GM21381 (cell line): ENCODE measurements at regions not wholly inside any gene's neighbourhood (a gene's known extent, or its start where the extent isn't known, plus 50 kb on each side); places are given as distances from the start of the nearest gene placed in this dataset.

ENCODE experiments used
- ATAC-seq: cut with Tn5 transposase; IDR thresholded peaks from one replicate; pipeline ENCODE4 v1.9.1; 2021; ENCODE audit warnings: mild to moderate bottlenecking, moderate library complexity; ENCODE audit not compliant: unreplicated experiment

GRCh38 chr13:40235160-40235796, 431.2 kb downstream of the FOXO1 start:
- no peak for ATAC-seq

- no peak for ATAC-seq
Measured at GRCh38 chr13:40236566-40237168, 429.8 kb downstream of the FOXO1 start.

GRCh38 chr13:40238761-40239160, 427.7 kb downstream of the FOXO1 start:
- ATAC-seq = no peak

- no peak for ATAC-seq
Measured at GRCh38 chr13:40240293-40240692, 426.1 kb downstream of the FOXO1 start.

DNA sequence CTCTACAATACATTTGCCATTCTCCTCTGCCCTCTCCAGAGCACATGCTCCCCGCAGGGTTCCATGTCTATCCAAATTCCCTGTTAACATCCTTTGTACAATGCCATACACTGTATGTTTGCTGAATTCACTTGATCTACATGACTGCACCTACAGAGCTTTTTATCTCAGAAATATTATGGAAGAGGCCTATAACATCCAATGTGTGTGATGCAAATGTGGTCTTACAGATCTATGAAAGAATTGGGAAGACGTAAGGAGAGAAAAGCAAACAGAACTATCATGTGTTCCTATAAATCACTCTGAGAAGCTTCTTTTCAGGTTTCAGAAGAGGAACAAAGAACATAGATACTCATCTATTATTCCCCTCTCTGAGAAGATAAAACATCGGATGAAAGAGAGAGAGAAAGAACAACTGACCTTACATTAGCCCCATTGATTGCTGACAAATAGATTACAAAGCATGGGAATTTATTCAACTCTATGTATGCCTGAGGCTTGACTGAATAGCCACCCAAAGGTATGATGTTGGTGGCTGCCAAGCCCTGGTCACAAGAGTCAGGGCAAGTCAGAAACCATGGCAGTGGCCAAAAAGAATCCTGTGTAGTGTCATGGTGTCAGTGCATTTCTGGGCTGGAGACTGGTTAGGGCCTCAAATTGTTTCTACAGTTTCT, 425.2 kb downstream of the FOXO1 start:
- ATAC-seq = no peak

- ATAC-seq = no peak
Measured at GRCh38 chr13:40243047-40243446, 423.4 kb downstream of the FOXO1 start.

DNA sequence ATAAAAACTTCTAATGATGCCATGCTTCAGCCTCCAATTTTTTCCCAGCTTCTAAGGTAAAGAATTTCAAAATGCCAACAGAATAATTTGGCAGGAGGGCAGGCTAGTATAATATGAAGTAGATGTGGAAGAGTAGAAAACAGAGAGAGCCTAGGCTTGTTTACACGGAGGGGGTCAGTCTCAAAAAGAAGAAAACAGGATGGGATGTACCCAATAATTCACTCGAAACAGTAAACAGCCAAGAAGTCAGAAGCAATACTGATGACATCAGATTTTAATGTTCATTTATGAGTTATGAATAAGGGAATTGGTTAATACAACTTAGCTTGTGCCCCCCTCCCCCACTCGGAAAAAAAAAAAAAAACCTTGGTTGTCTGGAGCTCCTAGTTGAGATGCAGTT, 422.5 kb downstream of the FOXO1 start:
- no peak for ATAC-seq

- no peak for ATAC-seq
Measured at GRCh38 chr13:40245567-40245966, 420.9 kb downstream of the FOXO1 start.

DNA sequence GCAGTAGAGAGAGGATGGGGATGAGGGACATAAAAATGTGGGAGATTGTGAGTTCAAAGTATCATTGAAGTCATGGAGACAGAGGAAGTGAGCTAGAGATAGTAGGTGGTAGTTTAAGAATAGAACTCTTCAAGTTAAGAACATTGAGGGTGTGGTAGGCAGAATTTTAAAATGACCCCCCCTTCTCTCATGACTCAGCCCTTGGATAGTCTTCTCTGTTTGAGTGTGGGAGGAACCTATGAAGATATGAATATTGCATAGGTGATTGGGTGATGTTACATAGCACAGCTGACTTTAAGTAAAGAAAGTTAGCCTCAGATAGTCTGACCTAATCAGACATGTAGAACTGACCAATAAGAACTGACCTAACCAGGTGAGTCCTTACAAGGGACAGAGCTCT, 418.6 kb downstream of the FOXO1 start:
- ATAC-seq = no peak

GRCh38 chr13:40251343-40252032, 415.0 kb downstream of the FOXO1 start:
- no peak for ATAC-seq

GRCh38 chr13:40252241-40252640, 414.2 kb downstream of the FOXO1 start:
- no peak for ATAC-seq

- ATAC-seq = no peak
Measured at GRCh38 chr13:40252676-40253075, 413.8 kb downstream of the FOXO1 start.

- ATAC-seq = no peak
Measured at GRCh38 chr13:40254394-40254793, 412.0 kb downstream of the FOXO1 start.

- no peak for ATAC-seq
Measured at GRCh38 chr13:40255551-40255950, 410.9 kb downstream of the FOXO1 start.

GRCh38 chr13:40259899-40260298, 406.5 kb downstream of the FOXO1 start:
- no peak for ATAC-seq

DNA sequence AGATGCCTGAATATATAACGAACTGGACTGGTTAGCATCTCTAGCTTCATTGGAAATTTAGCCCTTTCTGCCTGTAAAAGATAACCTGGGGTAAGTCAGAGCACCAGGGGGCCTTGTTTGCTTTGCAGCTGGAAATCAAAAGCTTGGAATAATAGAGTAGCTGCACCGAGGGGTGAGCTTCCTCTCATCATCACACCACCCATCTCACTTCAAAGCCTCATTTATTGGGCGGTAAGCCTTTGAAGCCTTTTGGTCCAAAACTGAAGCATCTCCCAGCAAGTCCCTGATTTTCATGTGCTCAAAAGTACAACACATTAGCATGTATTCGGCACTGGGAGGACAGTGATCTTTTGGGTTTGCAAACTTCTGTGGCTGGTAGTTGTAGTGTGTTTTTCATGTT, 405.1 kb downstream of the FOXO1 start:
- no peak for ATAC-seq

DNA sequence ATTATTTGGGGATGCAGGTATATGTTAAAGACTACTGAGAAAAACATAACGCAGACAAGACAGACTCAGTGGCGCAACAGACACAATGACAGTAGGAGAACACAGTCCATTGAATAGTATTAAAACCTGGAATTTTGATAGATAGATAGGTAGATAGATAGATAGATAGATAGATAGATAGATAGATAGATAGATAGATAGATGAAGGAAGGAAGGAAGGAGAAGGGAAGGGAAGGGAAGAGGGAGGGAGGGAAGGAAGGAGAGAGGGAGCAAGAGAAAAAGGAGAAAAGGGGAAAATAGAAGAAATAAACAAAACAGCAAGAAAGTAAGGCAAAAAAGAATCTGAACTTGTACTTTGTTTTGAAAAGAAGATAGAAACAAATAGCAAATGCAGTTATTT, 404.5 kb downstream of the FOXO1 start:
- no peak for ATAC-seq

DNA sequence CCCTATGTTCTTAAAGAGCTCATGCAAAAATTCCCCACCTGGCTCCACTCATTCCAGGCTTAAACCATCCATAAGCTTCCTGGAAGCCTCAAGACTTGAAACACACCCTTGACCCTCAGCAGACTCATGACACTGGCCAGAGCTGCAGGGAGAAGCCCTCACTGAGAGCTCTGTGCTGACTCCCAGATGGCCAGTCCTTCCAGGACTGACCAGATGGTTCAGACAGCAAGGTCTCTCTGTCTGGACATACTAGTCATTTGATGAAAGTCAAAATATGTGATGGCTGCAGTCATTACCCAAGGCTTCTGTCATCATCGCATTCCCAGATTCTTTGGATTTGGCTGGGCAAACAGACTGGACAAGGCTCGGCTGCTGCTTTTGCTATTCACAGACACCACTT, 397.4 kb downstream of the FOXO1 start:
- no peak for ATAC-seq

GRCh38 chr13:40270726-40271125, 395.7 kb downstream of the FOXO1 start:
- no peak for ATAC-seq

- ATAC-seq = no peak
Measured at GRCh38 chr13:40271271-40271885, 395.1 kb downstream of the FOXO1 start.
